HepG2 (cell line): ENCODE measurements at regions not wholly inside any gene's neighbourhood (a gene's known extent, or its start where the extent isn't known, plus 50 kb on each side); places are given as distances from the start of the nearest gene placed in this dataset.

Source experiments
- ATAC-seq: fragments of 200-7000 bp; cut with Tn5 transposase; 3 replicates; pipeline ENCODE4 v1.9.1; 2020; ENCODE audit warnings: mild to moderate bottlenecking, moderate library complexity
- BruUV-seq: library from RNA; stranded (reverse); fragments of 400-500 nt; replicated peaks from 2 replicates; lab custom pipeline; 2021; lab: Mats Ljungman, UMichigan
- CTCF ChIA-PET: fragments of 300-600 bp; formaldehyde crosslinking; extraction: SDS; loops from one replicate; lab custom pipeline; 2021; ENCODE audit warnings: low total read pairs, inconsistent platforms, low intra/inter-chr PET ratio; lab: Yijun Ruan, JAX
- POLR2A ChIA-PET: fragments of 350-600 bp; sonication (Branson Sonifier 250); formaldehyde crosslinking; loops from one replicate; lab custom pipeline; 2020; ENCODE audit warnings: antibody characterized with exemption, inconsistent platforms; lab: Yijun Ruan, JAX
- DNase-seq: peaks from one replicate; pipeline ENCODE4 v3.0.0-alpha.2; 2015; ENCODE audit warnings: low spot score
- FAIRE-seq: peaks from 3 replicates; lab custom pipeline; 2011; peaks lifted over from hg19 to GRCh38; lab: Jason Lieb, UNC
- H2AFZ ChIP-seq: one replicate; pipeline ENCODE4 v1.6.1; 2011; ENCODE audit warnings: low read length, inconsistent platforms
- H3K27ac ChIP-seq: fragments of 300-600 bp; 3 replicates; pipeline ENCODE4 v1.8.0; 2011; ENCODE audit warnings: mixed run types, mild to moderate bottlenecking, mixed read lengths, low read length, inconsistent platforms; ENCODE audit not compliant: insufficient read depth; ENCODE audit errors: extremely low read length
- H3K27me3 ChIP-seq, 2 experiments: fragments of 200-600 bp in 1 of 2; 2 replicates in 1 of 2; 3 replicates in 1 of 2; pipeline versions ENCODE4 v1.6.0 to v1.8.0; 2011; ENCODE audit warnings: low read length in 2 of 2, mild to moderate bottlenecking in 2 of 2, moderate library complexity in 2 of 2, inconsistent platforms in 1 of 2; ENCODE audit not compliant: insufficient read depth in 2 of 2, control insufficient read depth in 1 of 2
- H3K36me3 ChIP-seq, 2 experiments: fragments of 200-600 bp in 1 of 2; replicated peaks in 1 of 2; 2 replicates in 1 of 2; 3 replicates in 1 of 2; pipeline versions ENCODE4 v1.5.1 to v1.8.0; 2011; ENCODE audit warnings: low read length in 2 of 2, inconsistent platforms in 1 of 2; ENCODE audit not compliant: insufficient read depth in 2 of 2, control insufficient read depth in 1 of 2
- H3K4me1 ChIP-seq: 2 replicates; pipeline ENCODE4 v1.5.1; 2012; ENCODE audit warnings: low read length, inconsistent platforms; ENCODE audit not compliant: insufficient read depth
- H3K4me2 ChIP-seq: 2 replicates; pipeline ENCODE4 v1.6.0; 2011; ENCODE audit warnings: low read depth, low read length, inconsistent platforms
- H3K4me3 ChIP-seq, 3 experiments: fragments of 200-600 bp in 1 of 3; sonication (generic), shearing (Covaris generic) in 1 of 3; replicated peaks in 1 of 3; 2 replicates each; pipeline ENCODE4 v1.5.1; 2011 to 2016; ENCODE audit warnings: low read length in 3 of 3, inconsistent platforms in 2 of 3, low read depth in 2 of 3, mild to moderate bottlenecking in 2 of 3, control low read depth in 1 of 3, mixed read lengths in 1 of 3; ENCODE audit not compliant: insufficient read depth in 1 of 3
- H3K79me2 ChIP-seq: one replicate; pipeline ENCODE4 v1.6.1; 2011; ENCODE audit warnings: low read length, inconsistent platforms; ENCODE audit not compliant: insufficient read depth
- H3K9ac ChIP-seq: 2 replicates; pipeline ENCODE4 v1.6.0; 2011; ENCODE audit warnings: mild to moderate bottlenecking, low read depth, low read length, inconsistent platforms; ENCODE audit not compliant: insufficient read depth
- H3K9me3 ChIP-seq: 2 replicates; pipeline ENCODE4 v1.5.1; 2012; ENCODE audit warnings: mild to moderate bottlenecking, low read length
- H4K20me1 ChIP-seq: 2 replicates; pipeline ENCODE4 v1.6.0; 2011; ENCODE audit warnings: inconsistent platforms, mild to moderate bottlenecking, low read length, moderate library complexity; ENCODE audit not compliant: insufficient read depth
- RBAK ChIP-seq: sonication (generic); formaldehyde crosslinking; IDR thresholded peaks from 2 replicates; pipeline ENCODE4 v1.5.1; 2020; ENCODE audit warnings: mild to moderate bottlenecking, missing genetic modification reagents
- SP140L ChIP-seq: sonication (generic); formaldehyde crosslinking; IDR thresholded peaks from 2 replicates; pipeline ENCODE4 v1.4.0; 2020; ENCODE audit warnings: missing genetic modification reagents, borderline replicate concordance
- STAT5B ChIP-seq: sonication (generic); formaldehyde crosslinking; IDR thresholded peaks from 2 replicates; pipeline ENCODE4 v1.4.0; 2020; ENCODE audit warnings: missing genetic modification reagents
- ZIK1 ChIP-seq: sonication (generic); formaldehyde crosslinking; IDR thresholded peaks from 2 replicates; pipeline ENCODE4 v1.5.0; 2020; ENCODE audit warnings: mild to moderate bottlenecking, low read depth, missing genetic modification reagents, borderline replicate concordance
- ZNF337 ChIP-seq: sonication (generic); formaldehyde crosslinking; IDR thresholded peaks from 2 replicates; pipeline ENCODE4 v1.5.1; 2020; ENCODE audit warnings: missing genetic modification reagents, low read depth, mild to moderate bottlenecking, borderline replicate concordance
- ZNF34 ChIP-seq: sonication (generic); formaldehyde crosslinking; IDR thresholded peaks from 2 replicates; pipeline ENCODE4 v1.4.0; 2020; ENCODE audit warnings: mild to moderate bottlenecking, missing genetic modification reagents, borderline replicate concordance
- ZNF724P ChIP-seq: sonication (generic); formaldehyde crosslinking; IDR thresholded peaks from 2 replicates; pipeline ENCODE4 v1.8.0; 2022; ENCODE audit warnings: missing genetic modification reagents, borderline replicate concordance
- WGBS: methylation state at CpG from one replicate; pipeline ENCODE4 v1.1.6; 2017; ENCODE audit warnings: low lambda C conversion rate; 5-methylcytosine and 5-hydroxymethylcytosine counted together
- in situ Hi-C: cut with HindIII; loops from 2 replicates; pipeline ENCODE4 v1.10.0; 2017; ENCODE audit warnings: low pct_unique_long_range_greater_than_20kb; ENCODE audit not compliant: extremely low pct_ligation_motif_present
- intact Hi-C: fragments of 100-400 bp; cut with micrococcal nuclease; formaldehyde crosslinking; loops from one replicate; pipeline ENCODE4 v1.10.0; 2022; ENCODE audit not compliant: unreplicated experiment
- TF ChIP-seq, protein P1 (sequence below): sonication (generic); formaldehyde crosslinking; IDR thresholded peaks from 2 replicates; pipeline ENCODE4 v1.4.0; 2020; ENCODE audit warnings: mild to moderate bottlenecking, missing genetic modification reagents
- TF ChIP-seq, protein P2 (sequence below): sonication (generic); formaldehyde crosslinking; IDR thresholded peaks from 2 replicates; pipeline ENCODE4 v1.4.0; 2020; ENCODE audit warnings: missing genetic modification reagents
- TF ChIP-seq, protein P3 (sequence below): sonication (generic); formaldehyde crosslinking; IDR thresholded peaks from 2 replicates; pipeline ENCODE4 v1.4.0; 2020; ENCODE audit warnings: missing genetic modification reagents, borderline replicate concordance

DNA sequence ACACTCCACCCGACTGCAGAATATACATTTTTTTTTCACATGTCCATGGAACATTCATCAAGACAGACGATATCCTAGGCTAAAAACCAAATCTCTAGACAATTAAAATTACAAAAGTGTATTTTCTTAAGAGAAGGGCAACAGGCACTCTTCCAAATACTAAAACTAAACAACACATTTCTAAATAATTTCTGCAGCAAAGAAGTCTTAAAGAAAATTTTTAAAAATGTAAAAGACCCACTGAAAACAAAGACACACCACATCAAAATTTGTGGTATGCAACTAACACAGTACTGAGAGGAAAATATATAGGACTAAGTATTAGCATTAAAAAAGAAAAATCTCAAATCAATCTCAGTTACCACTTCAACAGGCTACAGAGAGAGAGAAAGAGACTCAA lies 570.0 kb downstream of the SLC16A7 start:
- Histone ChIP-seq H3K4me1 (peaks cover 10% of the 10 kb centered on the region), H3K79me2 (no peaks in the 10 kb centered on the region), H3K27ac (no peak overlapping the region), H2AFZ (no peak overlapping the region), H3K4me2 (no peak overlapping the region), H4K20me1 (no peaks in the 10 kb centered on the region), H3K9me3 (no peaks in the 10 kb centered on the region), H3K9ac (no peak overlapping the region), H3K27me3 (no peaks in the 10 kb centered on the region), H3K36me3 (no peaks in the 10 kb centered on the region), H3K4me3 (no peak overlapping the region)
- in situ Hi-C loops (no loop called here), intact Hi-C loops (no loop called here)
- BruUV-seq: no TSS peak
- DNase-seq (no peak), FAIRE-seq (no peak), ATAC-seq (no peak)
- no peak for TF ChIP-seq ZIK1 (CRISPR knock-in tag)
- no peak for TF ChIP-seq SP140L (CRISPR knock-in tag)
- no peak for TF ChIP-seq RBAK (CRISPR knock-in tag)
- TF ChIP-seq, protein P1, sequence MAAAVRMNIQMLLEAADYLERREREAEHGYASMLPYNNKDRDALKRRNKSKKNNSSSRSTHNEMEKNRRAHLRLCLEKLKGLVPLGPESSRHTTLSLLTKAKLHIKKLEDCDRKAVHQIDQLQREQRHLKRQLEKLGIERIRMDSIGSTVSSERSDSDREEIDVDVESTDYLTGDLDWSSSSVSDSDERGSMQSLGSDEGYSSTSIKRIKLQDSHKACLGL (CRISPR knock-in tag): no peak
- TF ChIP-seq, protein P2, sequence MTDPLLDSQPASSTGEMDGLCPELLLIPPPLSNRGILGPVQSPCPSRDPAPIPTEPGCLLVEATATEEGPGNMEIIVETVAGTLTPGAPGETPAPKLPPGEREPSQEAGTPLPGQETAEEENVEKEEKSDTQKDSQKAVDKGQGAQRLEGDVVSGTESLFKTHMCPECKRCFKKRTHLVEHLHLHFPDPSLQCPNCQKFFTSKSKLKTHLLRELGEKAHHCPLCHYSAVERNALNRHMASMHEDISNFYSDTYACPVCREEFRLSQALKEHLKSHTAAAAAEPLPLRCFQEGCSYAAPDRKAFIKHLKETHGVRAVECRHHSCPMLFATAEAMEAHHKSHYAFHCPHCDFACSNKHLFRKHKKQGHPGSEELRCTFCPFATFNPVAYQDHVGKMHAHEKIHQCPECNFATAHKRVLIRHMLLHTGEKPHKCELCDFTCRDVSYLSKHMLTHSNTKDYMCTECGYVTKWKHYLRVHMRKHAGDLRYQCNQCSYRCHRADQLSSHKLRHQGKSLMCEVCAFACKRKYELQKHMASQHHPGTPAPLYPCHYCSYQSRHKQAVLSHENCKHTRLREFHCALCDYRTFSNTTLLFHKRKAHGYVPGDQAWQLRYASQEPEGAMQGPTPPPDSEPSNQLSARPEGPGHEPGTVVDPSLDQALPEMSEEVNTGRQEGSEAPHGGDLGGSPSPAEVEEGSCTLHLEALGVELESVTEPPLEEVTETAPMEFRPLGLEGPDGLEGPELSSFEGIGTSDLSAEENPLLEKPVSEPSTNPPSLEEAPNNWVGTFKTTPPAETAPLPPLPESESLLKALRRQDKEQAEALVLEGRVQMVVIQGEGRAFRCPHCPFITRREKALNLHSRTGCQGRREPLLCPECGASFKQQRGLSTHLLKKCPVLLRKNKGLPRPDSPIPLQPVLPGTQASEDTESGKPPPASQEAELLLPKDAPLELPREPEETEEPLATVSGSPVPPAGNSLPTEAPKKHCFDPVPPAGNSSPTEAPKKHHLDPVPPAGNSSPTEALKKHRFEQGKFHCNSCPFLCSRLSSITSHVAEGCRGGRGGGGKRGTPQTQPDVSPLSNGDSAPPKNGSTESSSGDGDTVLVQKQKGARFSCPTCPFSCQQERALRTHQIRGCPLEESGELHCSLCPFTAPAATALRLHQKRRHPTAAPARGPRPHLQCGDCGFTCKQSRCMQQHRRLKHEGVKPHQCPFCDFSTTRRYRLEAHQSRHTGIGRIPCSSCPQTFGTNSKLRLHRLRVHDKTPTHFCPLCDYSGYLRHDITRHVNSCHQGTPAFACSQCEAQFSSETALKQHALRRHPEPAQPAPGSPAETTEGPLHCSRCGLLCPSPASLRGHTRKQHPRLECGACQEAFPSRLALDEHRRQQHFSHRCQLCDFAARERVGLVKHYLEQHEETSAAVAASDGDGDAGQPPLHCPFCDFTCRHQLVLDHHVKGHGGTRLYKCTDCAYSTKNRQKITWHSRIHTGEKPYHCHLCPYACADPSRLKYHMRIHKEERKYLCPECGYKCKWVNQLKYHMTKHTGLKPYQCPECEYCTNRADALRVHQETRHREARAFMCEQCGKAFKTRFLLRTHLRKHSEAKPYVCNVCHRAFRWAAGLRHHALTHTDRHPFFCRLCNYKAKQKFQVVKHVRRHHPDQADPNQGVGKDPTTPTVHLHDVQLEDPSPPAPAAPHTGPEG: no peak
- TF ChIP-seq STAT5B (CRISPR knock-in tag): no peak
- TF ChIP-seq ZNF724P (CRISPR knock-in tag): no peak
- TF ChIP-seq, protein P3, sequence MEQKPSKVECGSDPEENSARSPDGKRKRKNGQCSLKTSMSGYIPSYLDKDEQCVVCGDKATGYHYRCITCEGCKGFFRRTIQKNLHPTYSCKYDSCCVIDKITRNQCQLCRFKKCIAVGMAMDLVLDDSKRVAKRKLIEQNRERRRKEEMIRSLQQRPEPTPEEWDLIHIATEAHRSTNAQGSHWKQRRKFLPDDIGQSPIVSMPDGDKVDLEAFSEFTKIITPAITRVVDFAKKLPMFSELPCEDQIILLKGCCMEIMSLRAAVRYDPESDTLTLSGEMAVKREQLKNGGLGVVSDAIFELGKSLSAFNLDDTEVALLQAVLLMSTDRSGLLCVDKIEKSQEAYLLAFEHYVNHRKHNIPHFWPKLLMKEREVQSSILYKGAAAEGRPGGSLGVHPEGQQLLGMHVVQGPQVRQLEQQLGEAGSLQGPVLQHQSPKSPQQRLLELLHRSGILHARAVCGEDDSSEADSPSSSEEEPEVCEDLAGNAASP (CRISPR knock-in tag): no peak
- TF ChIP-seq ZNF34: no peak
- TF ChIP-seq ZNF337 (CRISPR knock-in tag): no peak
- POLR2A ChIA-PET: no interaction called here
- 0% methylated on average over 2 of the region's 2 CpGs for WGBS
- CTCF ChIA-PET: no interaction called here
